GM21619 (cell line): ENCODE measurements at regions not wholly inside any gene's neighbourhood (a gene's known extent, or its start where the extent isn't known, plus 50 kb on each side); places are given as distances from the start of the nearest gene placed in this dataset.
A peak's percentile ranks its signal among the peaks of the same experiment; 100 is the strongest.

ENCODE experiments used
- ATAC-seq: cut with Tn5 transposase; IDR thresholded peaks from one replicate; pipeline ENCODE4 v1.9.1; 2021; ENCODE audit not compliant: unreplicated experiment

DNA sequence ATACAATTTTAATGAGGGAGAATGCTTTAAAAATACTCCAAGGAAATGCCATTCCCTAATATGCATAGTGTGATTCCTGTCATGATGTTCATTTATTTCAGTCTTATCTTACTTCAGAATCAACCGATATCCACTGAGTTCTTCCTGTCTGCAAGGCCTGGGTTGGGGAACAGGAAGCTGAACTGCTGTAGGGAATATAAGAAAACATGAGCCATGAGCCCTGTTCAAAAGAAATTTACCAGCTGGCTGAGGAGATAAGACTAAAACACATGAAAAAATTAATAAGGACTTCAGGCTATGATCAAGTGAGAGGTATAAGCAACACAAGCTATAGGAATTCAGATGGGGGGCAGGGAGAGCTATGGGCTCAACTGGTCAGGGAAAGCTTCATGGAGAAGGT is 184.7 kb downstream of the PLPP4 start:
- ATAC-seq, result no peak

DNA sequence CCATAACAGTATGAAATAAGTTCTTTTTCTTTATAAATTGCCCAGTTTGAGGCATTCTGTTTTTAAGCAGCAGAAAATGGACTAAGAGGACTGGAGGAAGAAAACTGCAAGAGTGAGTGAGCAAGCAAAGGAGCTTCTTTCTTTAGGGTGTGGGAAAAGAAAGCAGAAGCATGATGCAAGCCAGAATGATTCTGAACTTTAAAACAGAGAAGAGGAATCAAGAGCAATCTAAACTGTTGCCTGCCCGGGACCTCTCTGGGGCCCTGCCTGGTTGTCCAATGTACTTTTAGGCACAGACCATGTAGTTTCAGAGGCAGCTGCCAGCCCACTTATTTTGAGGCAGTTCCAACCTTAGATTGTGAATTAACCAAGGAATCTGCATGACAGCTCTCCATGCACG is 186.3 kb downstream of the PLPP4 start:
- ATAC-seq, result no peak

DNA sequence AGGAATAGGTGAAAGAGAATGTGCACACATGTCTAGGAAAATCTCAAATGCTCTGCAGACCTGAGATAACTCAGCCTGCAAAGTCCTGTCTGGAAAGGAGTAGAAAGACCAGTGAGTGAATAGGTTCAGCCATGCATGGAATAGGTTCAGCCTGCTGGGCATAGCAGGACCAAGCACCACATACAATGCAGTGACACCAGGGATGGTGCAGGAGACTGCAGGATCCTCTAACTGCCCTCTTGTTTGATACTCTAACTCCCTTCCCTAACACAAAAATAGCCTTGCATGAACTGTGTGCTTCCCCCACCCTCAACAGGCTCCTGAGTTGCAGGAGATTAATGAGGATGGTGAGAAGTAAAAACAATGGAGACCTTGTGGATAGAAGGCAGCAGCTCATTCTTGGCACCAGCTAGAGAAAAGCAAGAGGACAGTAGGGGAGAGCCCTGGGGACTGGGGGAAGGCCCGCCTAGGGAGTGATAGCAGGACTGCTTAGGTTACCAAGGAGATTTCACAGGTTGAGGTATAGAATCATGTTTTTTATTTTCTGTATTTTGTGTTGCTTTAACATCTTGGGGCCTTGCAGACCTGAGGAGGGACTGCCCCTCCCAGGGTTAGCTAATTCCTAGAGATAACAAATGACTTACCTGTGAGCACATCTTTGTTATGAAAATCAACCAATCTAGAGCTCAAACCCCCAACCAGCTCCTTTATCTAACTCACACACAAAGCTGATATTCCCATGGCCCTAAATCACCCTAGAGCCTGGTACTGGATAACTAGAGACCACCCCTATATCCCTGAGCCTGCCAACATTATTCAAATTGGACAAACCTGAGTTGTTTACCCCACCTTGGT is 187.8 kb downstream of the PLPP4 start:
- peak; percentile 72 for ATAC-seq

DNA sequence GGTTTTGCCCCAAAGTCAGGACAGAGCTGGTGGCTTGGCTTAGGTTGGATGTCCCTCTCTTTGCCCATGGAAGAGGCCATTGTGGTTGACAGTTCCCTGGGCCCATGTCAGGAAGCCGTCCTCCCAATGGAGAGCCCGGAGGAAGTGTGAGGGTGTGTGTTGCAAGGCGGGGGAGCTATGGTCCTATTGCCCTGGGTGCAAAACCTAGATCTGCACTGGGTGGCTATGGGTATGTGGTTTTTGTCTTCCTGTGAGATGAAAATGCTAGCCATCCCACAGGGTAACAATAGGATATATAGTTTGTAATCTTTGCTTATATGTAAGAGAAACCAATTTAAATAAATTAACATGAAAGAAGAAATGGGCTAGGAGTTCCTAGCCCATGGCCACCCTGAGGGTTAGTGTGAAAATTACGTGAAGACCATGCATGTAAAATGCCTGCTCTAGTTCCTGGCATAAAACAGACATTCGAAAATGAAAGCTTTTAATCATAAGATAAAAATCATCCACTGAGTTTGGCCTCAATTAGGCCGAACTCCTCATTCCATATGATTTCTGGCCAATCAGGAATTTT is 189.2 kb downstream of the PLPP4 start:
- no peak for ATAC-seq

DNA sequence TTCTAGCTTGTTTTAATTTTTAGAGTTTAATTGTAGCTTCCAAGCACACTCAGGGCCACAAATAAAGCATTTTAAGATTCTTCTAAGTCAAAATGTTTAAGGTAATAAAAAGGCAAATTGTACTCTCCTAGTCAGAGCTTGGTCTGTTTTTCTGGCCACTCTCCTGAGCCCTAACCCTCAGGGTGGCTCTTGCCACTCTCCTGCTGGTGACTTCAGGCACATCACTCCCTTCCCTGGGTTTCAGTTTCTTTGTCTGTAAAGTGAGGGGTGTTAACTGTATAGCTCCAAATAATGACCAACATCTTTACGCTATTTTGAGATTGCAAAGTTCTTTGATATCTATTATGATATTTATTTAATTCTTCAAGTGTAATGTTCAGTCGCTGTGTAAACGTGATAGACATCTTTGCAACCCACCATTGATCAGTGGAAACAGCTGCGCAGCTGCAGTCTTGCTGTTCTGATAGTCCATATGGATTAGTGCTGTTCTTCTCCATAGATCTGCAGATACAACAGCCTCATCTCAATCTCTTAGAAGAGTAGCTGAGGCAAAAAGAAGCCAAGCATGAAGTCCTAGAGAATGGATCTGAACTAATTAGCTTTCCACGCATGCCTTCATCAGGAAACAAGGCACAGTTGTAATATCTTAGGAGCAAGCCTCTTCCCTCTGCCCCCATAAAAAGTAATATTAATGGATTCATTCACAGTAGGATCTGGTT is 189.9 kb downstream of the PLPP4 start:
- no peak for ATAC-seq

DNA sequence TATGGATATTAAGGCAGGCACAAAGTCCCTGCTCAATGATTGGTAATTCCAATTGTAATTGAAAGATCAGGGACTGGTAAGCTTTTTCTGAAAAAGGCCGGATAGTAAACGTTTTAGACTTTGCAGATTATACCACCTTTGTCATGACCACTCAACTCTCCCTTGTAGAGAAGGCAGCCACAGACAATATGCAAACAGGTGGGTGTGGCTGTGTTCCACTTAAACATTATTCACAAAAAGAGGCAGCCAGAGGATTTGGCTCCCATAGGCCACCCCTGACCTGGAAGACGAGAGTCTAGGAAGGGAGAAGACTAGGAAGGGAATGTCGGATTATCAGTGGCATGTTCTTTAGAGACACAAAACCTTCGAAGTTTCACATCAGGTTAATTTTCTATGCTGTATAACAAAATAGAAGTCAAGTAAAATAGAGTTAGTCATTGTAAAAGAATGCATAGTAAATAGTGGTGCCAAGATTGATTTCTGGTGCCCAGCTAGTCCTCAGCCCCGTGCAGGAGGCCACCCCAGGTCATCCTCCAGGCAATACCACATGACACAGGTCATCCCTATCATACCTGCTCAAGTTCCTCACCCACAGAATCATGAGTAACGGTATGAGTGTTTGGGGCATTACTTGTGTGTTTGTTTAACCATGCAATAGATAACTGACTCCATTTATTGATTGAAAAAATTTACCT is 193.8 kb downstream of the PLPP4 start:
- ATAC-seq, result no peak

DNA sequence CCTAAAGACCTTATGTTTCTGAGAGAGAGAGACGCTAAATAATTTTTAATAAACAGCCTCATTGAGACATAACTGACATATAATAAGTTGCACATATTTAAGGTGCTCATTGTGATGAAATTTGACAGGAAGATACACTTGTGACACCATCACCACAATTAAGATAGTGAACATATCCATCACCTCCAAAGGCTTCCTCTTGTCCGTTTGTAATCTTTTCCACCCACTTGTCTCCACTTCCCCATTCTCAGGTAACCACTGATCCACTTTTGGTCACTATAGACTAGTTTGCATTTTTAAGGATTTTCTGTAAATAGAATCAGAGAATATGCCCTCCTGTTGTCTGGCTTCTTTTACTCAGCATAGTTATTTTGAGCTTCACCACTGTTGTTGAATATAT is 195.1 kb upstream of the WDR11 start:
- ATAC-seq, result no peak

DNA sequence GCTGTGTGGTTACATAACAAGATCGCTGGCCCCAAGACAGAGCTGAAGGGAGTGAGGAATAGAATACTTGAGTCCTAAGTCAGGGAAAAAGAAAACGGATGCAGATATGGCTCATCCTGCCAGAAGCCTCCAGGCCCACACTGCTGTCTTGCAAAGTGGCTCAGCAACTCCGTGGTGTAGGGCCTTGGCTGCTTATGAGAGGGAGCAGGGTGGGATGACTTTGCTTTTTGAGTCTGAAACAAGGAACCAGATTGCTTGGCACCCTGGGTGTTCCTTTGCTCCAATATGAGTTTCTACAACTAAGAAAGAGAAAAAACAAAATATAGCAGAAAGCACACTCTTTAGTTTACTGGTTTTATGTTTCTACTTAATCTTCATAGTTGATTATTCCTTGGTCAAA is 193.8 kb upstream of the WDR11 start:
- no peak for ATAC-seq

DNA sequence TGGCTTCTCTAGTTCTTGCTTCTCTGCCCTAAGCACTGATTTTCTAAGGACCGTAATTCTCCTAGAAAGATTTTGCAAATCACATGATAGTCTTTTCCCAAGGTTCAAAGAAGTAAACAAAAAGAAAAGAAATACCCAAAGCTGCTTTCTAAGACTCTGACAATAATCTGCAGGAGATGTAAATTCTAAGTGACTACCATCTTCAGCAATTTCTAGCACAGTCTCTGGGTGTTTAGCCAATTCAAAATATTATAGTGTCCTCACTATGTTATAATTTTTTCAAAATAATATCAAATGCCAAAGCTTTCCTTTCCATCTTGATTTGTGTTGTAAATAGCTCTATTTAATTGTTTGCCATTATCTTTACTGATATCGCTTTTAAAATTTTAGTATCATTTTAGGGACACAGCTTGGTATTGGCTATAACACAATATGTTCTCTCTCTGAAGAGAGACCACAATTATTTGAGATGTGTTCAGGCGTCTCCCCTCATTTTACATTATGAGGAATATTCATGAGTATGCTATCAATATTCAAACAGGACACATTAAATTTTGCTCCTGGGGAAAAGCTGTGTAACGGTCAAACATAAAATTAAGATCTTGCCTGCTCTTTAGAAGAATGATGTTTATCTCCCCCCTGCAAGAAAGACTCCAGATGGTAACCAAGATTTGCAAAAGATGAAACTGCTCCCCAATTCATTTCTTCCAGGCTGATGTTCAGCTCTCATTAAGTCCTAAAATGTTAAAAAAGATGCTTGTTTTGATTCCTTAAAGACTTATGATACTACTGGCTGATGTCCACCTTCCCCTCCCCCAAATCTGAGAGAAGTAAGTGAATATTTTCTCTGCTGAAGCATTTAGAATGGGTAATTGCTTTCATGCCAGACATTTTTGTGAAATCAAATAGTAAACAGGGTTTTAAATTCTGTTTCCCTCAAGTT is 191.9 kb upstream of the WDR11 start:
- no peak for ATAC-seq

DNA sequence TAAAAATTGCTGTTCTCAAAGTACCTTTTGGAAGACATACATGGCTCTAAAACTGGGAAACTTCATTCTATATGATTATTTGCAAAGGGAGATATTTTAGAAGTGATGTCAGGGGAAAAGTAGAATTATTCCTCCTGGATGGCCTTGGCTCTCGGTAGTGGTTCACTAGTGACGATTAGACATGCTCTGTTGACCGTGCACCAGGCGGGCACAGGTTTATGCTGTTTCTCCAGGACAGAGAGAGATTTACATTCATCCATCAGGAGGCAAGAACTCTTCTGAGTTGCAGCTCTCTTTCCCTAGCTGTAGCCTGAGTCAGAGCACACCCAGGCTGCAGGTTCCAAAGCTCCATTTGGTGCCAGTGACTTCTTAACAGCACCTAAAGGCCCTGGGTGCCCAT is 184.9 kb upstream of the WDR11 start:
- no peak for ATAC-seq

DNA sequence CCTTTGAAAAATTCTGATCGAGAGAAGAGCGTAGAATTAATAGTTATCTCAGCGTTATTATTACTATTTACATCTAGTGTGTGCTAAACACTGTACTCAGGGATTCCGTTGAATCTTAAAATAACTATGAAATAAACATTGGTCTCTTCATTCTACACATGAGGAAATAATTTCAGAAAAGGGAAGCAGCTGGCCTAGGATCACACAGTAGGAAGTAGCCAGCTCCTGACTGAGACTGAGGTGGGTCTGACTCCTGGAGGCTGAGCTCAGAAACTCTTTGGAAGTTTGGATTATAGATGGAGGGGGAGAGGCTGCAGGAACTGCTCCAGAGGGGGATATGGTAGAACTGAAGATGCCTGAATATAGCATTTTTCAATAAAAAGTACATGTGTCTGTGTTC is 183.9 kb upstream of the WDR11 start:
- ATAC-seq, result no peak

DNA sequence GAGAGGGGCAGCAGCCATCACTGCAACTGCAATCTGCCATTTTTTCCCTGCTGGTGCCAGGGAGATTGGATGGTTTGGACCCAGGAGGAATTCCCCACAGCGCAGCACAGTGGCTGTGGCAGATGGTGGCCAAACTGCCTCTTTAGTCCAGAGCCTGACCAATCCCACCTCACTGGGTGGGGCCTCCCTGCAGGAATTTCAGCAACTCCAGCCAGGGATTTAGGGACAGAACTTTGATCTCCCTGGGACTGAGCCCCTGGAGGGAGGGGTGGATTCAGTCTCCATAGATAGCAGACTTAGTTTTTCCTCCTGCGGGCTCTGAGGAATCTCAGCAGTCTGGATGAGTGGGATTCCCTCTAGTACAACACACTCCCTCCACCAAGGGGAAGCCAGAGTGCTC is 179.7 kb upstream of the WDR11 start:
- ATAC-seq, result no peak

DNA sequence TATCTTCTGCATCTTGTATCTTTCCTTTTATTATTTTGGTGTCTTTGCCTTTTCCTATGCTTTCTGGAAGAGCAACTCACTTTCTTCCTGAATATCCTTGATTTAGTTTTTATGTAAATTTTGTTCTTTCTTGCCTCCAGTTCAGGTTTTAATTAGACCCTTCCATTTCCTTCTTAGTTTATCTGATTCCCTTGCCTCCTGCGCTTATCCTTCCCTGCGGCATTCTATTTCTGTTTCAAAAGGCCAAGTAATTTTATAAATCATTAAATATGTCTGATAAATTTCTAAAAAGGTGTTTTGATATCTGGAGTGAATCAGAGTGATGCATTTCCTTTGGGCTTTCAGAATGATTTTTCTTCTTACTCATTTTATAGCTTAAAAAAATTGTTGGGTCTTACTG is 167.7 kb upstream of the WDR11 start:
- ATAC-seq, result no peak

DNA sequence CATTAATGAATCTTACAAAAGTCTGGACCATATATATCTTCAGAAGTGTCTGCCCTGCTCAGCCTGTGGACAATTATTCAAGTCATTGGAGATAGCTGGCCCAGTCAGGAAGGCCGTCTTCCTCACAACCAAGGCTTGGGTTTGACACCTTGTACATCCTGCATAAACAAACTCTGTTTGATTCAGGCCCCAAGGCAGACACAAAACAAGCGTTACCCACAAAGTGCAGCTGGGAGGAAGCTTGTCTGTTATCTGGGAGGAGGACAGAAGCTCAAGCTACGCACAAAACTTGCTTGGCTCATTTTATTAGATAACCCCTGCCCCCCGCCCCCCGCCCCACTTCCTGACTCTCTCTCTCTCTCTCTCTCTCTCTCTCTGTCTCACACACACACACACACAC is 166.9 kb upstream of the WDR11 start:
- ATAC-seq, result no peak

DNA sequence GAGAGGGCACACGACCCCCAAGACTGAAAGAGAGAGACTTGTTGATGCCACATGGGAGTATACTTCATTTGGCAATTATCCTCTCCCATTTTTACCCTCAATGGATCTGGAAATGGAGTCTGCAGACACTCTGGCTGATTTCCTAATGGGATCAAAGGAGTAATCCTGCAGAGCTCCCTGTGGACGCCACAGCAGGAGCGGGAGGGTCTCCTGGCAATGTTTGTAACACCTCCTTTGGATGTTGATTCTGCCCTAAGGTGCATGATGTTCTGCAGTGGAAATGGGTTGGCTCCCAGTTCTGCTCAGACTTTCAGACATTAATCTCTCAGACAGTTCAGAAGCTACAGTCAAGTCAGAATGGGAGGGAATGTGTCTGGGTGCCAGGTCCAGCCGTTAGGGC is 166.0 kb upstream of the WDR11 start:
- ATAC-seq, result no peak

DNA sequence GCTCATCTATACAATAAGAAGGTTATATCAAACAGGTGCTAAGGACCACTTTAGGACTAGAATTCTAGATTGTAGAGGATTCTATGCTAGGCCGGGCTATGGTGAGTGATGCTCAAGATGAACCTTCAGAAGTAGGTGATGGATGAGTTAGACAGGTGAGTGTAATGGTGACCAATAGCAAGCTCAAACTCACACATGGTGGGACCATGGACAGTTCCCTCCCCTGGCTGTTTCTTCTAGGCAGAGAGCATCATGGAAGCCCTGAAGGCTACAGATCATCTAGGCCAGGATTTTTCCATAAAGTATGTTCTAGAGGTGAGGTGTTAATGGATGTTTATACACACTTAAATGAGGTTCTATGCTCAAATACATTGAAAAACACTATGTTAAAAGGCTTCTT is 162.2 kb upstream of the WDR11 start:
- ATAC-seq, result no peak

DNA sequence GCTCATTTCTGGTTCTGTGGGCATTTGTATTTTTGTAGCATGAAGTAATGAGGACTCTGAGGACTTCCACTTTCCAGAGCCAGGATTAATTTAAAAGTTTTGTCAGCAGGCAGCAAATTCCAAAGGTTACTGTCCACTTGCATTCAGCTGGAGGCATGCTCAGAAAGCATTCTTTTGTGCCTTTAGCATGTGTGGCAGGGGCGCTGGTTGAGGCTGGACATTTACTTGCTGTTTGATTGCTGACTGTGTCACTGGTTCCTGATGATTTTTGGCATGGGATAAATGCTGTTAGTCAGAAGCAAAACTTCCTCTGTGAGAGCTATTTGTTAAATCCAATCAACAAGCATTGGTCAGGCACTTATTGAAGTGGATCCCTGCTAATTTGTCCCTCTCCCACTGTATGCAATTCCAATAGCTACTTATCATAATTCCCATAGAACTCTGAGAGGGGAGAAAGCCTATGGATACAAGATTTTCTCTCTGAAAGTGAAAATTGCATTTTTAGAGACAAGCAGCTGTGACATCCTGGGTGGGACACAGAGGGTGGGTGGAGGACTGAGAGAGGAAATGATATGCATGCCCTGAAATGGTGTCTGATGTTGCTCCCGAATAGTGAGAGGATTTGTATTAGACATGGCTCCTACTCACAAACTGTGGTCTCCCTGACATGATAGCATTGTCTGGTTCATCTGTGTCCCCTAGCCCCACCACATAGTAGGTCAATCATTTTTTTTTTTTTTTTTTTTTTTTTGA is 161.2 kb upstream of the WDR11 start:
- no peak for ATAC-seq

DNA sequence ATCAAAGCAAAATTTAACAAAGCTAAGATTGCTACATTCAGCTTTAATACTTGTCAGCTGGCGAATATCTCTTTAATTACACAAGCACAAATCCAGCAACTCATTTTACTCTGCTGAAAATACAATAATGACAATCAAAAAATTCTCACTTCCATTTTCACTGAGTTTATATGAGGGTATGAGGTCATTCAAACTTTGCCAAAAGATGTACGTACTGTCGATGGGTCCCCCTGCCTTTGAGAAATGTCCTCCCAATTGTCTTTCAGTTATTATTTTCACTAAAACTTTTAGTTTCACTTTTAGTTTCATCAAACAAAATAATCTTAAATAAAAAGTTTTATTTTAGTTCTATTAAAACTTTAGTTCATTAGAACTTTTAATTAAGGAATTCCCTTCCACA is 159.5 kb upstream of the WDR11 start:
- no peak for ATAC-seq

DNA sequence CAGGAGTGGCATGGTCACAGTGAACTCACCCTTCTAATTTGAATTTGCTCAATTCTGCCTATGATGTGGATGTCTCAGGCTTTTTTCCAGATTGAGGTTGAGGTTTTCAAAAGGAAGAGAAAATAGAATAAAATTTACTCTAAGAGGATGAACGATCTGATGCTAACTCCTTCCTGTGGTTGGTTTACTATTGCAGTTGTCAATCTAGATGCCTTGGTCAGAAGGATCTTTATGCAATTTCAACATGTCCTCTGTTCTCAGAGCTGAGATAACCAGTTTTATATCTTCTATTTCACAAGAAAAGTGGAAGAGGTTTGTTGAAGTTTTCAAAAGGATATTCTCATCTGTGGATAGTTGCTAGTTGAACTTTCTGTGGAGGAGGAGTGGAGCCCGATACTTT is 150.7 kb upstream of the WDR11 start:
- ATAC-seq, result no peak

DNA sequence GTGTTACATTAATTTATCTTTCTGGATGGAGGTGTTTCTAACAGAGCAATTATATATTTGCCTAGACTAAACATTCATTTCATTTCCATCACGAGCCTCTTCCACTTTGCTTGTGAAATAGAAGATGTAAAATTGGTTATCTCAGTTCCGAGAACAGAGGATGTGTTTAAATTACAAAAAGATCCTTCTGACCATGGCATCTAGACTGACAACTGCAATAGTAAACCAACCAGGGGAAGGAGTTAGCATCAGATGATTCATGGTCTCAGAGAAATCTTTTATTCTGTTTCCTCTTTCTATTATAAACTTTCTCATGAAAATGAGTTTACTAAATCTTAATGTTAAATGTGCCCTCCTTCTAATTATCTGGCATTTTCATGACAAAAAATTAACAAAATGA is 149.8 kb upstream of the WDR11 start:
- ATAC-seq, result no peak
